ENCODE measurements at regions not wholly inside any gene's neighbourhood (a gene's known extent, or its start where the extent isn't known, plus 50 kb on each side); places are given as distances from the start of the nearest gene placed in this dataset.

DNA sequence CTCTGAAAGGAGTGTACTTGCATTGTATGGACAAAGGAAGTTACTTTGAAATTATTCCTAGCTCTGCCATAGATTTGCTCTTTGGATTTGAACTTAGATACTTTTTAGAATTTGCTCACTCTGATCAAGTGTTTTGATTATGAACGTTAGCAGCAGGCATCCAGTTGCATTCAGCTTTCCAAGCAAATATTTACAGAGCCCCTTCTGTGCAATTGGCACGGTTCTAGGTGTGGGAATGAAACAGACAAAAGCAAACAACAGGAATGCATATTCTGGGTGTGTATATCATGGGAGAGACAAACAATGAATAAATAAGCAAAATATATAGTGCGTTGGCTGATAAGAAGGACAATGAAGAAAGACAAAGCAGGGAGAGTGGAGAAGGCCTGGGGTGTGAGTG is 125.5 kb upstream of the ADAMTS9 start:
- TF ChIP-seq MXI1 (IDR thresholded peaks at IDR 0.05; ENCODE audit: low read depth, low read length) (no peak), EP300 (IDR thresholded peaks at IDR 0.05; ENCODE audit: borderline replicate concordance in 1 of 2, low read depth in 1 of 2, low read length in 1 of 2) (no peak), GATA2 (CRISPR knock-in tag; IDR thresholded peaks at IDR 0.05) (no peak), RAD21 (IDR thresholded peaks at IDR 0.05; ENCODE audit: low read length) (no peak)
- TF ChIP-seq, protein P1, sequence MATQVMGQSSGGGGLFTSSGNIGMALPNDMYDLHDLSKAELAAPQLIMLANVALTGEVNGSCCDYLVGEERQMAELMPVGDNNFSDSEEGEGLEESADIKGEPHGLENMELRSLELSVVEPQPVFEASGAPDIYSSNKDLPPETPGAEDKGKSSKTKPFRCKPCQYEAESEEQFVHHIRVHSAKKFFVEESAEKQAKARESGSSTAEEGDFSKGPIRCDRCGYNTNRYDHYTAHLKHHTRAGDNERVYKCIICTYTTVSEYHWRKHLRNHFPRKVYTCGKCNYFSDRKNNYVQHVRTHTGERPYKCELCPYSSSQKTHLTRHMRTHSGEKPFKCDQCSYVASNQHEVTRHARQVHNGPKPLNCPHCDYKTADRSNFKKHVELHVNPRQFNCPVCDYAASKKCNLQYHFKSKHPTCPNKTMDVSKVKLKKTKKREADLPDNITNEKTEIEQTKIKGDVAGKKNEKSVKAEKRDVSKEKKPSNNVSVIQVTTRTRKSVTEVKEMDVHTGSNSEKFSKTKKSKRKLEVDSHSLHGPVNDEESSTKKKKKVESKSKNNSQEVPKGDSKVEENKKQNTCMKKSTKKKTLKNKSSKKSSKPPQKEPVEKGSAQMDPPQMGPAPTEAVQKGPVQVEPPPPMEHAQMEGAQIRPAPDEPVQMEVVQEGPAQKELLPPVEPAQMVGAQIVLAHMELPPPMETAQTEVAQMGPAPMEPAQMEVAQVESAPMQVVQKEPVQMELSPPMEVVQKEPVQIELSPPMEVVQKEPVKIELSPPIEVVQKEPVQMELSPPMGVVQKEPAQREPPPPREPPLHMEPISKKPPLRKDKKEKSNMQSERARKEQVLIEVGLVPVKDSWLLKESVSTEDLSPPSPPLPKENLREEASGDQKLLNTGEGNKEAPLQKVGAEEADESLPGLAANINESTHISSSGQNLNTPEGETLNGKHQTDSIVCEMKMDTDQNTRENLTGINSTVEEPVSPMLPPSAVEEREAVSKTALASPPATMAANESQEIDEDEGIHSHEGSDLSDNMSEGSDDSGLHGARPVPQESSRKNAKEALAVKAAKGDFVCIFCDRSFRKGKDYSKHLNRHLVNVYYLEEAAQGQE (IDR thresholded peaks at IDR 0.05; ENCODE audit: low read depth, low read length): no peak
